Stomach (tissue), 4 donors: ENCODE measurements at regions not wholly inside any gene's neighbourhood (a gene's known extent, or its start where the extent isn't known, plus 50 kb on each side); places are given as distances from the start of the nearest gene placed in this dataset.

ENCODE experiments used
- CTCF ChIP-seq, 7 experiments: fragments of 450-650 bp in 4 of 7; fragments of 200-600 bp in 3 of 7; sonication (generic) in 3 of 7; IDR thresholded peaks; one replicate each; pipeline ENCODE4 v1.5.1; 2016 to 2019; ENCODE audit warnings: antibody characterized with exemption in 7 of 7, control low read depth in 2 of 7, mild to moderate bottlenecking in 1 of 7
- EP300 ChIP-seq: sonication (generic); formaldehyde crosslinking; IDR thresholded peaks from one replicate; pipeline ENCODE4 v1.6.1; 2017; ENCODE audit warnings: antibody characterized with exemption

- TF ChIP-seq EP300 (no peak), CTCF (IDR thresholded peaks at IDR 0.05) (no peak)
Observed at GRCh38 chr13:111846391-111847159, 220.4 kb upstream of the SOX1 start.
